ENCODE measurements at regions not wholly inside any gene's neighbourhood (a gene's known extent, or its start where the extent isn't known, plus 50 kb on each side); places are given as distances from the start of the nearest gene placed in this dataset.
"Not testable (repeated sequence)": the region's sequence is repeated elsewhere in the genome, so short reads cannot be mapped to it uniquely, and the experiment has no call there.

- no peak for DNase-seq (ENCODE audit: low spot score)
- no peak for ATAC-seq (ENCODE audit: low read depth)
- Histone ChIP-seq H3K27me3 (ENCODE audit: insufficient read depth, poor library complexity, severe bottlenecking) (no peaks in the 10 kb centered on the region), H3K27ac (ENCODE audit: poor library complexity, severe bottlenecking) (no peak overlapping the region), H3K4me1 (ENCODE audit: insufficient read depth, poor library complexity, severe bottlenecking) (no peaks in the 10 kb centered on the region), H3K9me3 (ENCODE audit: severe bottlenecking) (no peaks in the 10 kb centered on the region), H3K36me3 (ENCODE audit: low read depth) (no peaks in the 10 kb centered on the region), H3K4me3 (ENCODE audit: severe bottlenecking) (no peak overlapping the region)
- TF ChIP-seq, protein P1, sequence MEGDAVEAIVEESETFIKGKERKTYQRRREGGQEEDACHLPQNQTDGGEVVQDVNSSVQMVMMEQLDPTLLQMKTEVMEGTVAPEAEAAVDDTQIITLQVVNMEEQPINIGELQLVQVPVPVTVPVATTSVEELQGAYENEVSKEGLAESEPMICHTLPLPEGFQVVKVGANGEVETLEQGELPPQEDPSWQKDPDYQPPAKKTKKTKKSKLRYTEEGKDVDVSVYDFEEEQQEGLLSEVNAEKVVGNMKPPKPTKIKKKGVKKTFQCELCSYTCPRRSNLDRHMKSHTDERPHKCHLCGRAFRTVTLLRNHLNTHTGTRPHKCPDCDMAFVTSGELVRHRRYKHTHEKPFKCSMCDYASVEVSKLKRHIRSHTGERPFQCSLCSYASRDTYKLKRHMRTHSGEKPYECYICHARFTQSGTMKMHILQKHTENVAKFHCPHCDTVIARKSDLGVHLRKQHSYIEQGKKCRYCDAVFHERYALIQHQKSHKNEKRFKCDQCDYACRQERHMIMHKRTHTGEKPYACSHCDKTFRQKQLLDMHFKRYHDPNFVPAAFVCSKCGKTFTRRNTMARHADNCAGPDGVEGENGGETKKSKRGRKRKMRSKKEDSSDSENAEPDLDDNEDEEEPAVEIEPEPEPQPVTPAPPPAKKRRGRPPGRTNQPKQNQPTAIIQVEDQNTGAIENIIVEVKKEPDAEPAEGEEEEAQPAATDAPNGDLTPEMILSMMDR (IDR thresholded peaks at IDR 0.05; ENCODE audit: poor library complexity, severe bottlenecking), result no peak
Observed at GRCh38 chr11:92083123-92083522, 141.5 kb upstream of the FAT3 start.

GRCh38 chr11:92082652-92083051, 142.0 kb upstream of the FAT3 start:
- DNase-seq (ENCODE audit: low spot score) (no peak), ATAC-seq (ENCODE audit: low read depth) (no peak)
- TF ChIP-seq, protein P1 (IDR thresholded peaks at IDR 0.05; ENCODE audit: poor library complexity, severe bottlenecking), result no peak
- Histone ChIP-seq H3K9me3 (ENCODE audit: severe bottlenecking) (no peaks in the 10 kb centered on the region), H3K27me3 (ENCODE audit: insufficient read depth, poor library complexity, severe bottlenecking) (no peaks in the 10 kb centered on the region), H3K4me1 (ENCODE audit: insufficient read depth, poor library complexity, severe bottlenecking) (no peaks in the 10 kb centered on the region), H3K27ac (ENCODE audit: poor library complexity, severe bottlenecking) (no peak overlapping the region), H3K36me3 (ENCODE audit: low read depth) (no peaks in the 10 kb centered on the region), H3K4me3 (ENCODE audit: severe bottlenecking) (no peak overlapping the region)

DNA sequence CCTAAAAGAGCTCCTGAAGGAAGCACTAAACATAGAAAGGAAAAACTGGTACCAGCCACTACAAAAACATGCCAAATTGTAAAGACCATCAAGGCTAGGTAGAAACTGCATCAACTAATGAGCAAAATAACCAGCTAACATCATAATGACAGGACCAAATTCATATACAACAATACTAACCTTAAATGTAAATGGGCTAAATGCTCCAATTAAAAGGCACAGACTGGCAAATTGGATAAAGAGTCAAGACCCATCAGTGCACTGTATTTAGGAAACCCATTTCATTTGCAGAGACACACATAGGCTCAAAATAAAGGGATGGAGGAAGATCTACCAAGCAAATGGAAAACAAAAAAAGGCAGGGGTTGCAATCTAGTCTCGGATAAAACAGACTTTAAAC, 150.1 kb upstream of the FAT3 start:
- H3K27me3 ChIP-seq (ENCODE audit: insufficient read depth, poor library complexity, severe bottlenecking); H3K9me3 ChIP-seq (ENCODE audit: severe bottlenecking); DNase-seq (ENCODE audit: low spot score); H3K36me3 ChIP-seq (ENCODE audit: low read depth); H3K4me1 ChIP-seq (ENCODE audit: insufficient read depth, poor library complexity, severe bottlenecking); H3K27ac ChIP-seq (ENCODE audit: poor library complexity, severe bottlenecking); ATAC-seq (ENCODE audit: low read depth); H3K4me3 ChIP-seq (ENCODE audit: severe bottlenecking): not testable (repeated sequence)

DNA sequence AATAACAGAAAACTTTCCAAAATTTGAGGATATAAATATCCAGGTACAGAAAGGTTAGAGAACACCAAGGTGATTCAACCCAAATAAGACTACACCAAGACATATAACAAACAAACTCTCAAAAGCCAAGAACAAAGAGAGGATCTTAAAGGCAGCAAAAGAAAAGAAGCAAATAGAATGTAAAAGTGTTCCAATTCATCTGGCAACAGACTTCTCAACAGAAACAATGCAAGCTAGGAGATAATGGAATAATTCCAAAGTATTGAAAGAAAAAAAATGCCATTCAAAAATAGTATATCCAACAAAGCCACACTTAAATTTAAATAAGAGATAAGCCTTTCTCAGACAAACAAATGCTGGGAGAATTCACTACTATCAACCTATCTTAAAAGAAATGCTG, 153.0 kb upstream of the FAT3 start:
- Histone ChIP-seq H3K27ac (ENCODE audit: poor library complexity, severe bottlenecking) (no peak overlapping the region), H3K9me3 (ENCODE audit: severe bottlenecking) (no peaks in the 10 kb centered on the region), H3K27me3 (ENCODE audit: insufficient read depth, poor library complexity, severe bottlenecking) (no peaks in the 10 kb centered on the region), H3K36me3 (ENCODE audit: low read depth) (no peaks in the 10 kb centered on the region), H3K4me1 (ENCODE audit: insufficient read depth, poor library complexity, severe bottlenecking) (no peaks in the 10 kb centered on the region), H3K4me3 (ENCODE audit: severe bottlenecking) (no peak overlapping the region)
- DNase-seq (ENCODE audit: low spot score) (no peak), ATAC-seq (ENCODE audit: low read depth) (no peak)
- TF ChIP-seq, protein P1 (IDR thresholded peaks at IDR 0.05; ENCODE audit: poor library complexity, severe bottlenecking), result no peak

- no peak overlapping the region for H3K4me3 ChIP-seq (ENCODE audit: severe bottlenecking)
- no peak for ATAC-seq (ENCODE audit: low read depth)
Observed at GRCh38 chr11:92070026-92070889, 154.4 kb upstream of the FAT3 start.

More at GRCh38 chr11:92070026-92070889, 154.4 kb upstream of the FAT3 start:
- Histone ChIP-seq H3K27ac (ENCODE audit: poor library complexity, severe bottlenecking) (no peak overlapping the region), H3K4me1 (ENCODE audit: insufficient read depth, poor library complexity, severe bottlenecking) (no peaks in the 10 kb centered on the region), H3K36me3 (ENCODE audit: low read depth) (no peaks in the 10 kb centered on the region), H3K27me3 (ENCODE audit: insufficient read depth, poor library complexity, severe bottlenecking) (no peaks in the 10 kb centered on the region), H3K9me3 (ENCODE audit: severe bottlenecking) (no peaks in the 10 kb centered on the region)
- TF ChIP-seq, protein P1 (IDR thresholded peaks at IDR 0.05; ENCODE audit: poor library complexity, severe bottlenecking), result peak; percentile 30
- DNase-seq (ENCODE audit: low spot score), result no peak
